ENCODE measurements at regions not wholly inside any gene's neighbourhood (a gene's known extent, or its start where the extent isn't known, plus 50 kb on each side); places are given as distances from the start of the nearest gene placed in this dataset.

- Histone ChIP-seq H3K4me2 (ENCODE audit: low read depth, low read length) (no peak overlapping the region), H3K9ac (ENCODE audit: insufficient read depth, low read depth, low read length) (no peak overlapping the region), H3K36me3 (replicated peaks in 1 of 2; ENCODE audit: control insufficient read depth in 1 of 2, insufficient read depth in 2 of 2, low read length in 2 of 2) (no peaks in the 10 kb centered on the region), H3K9me3 (ENCODE audit: low read length) (no peaks in the 10 kb centered on the region), H2AFZ (ENCODE audit: low read length) (no peak overlapping the region), H3K27me3 (ENCODE audit: control insufficient read depth in 1 of 2, insufficient read depth in 2 of 2, low read length in 2 of 2) (no peaks in the 10 kb centered on the region), H3K4me3 (replicated peaks in 1 of 3; ENCODE audit: insufficient read depth in 1 of 3, low read depth in 2 of 3, low read length in 3 of 3) (no peak overlapping the region), H3K4me1 (ENCODE audit: insufficient read depth, low read length) (no peaks in the 10 kb centered on the region), H4K20me1 (ENCODE audit: insufficient read depth, low read length) (no peaks in the 10 kb centered on the region), H3K79me2 (ENCODE audit: insufficient read depth, low read length) (no peaks in the 10 kb centered on the region), H3K27ac (ENCODE audit: extremely low read length, insufficient read depth, low read length) (no peak overlapping the region)
- CTCF ChIA-PET (ENCODE audit: low intra/inter-chr PET ratio, low total read pairs), result no interaction called here
- in situ Hi-C loops (cut with HindIII; ENCODE audit: extremely low pct_ligation_motif_present, low pct_unique_long_range_greater_than_20kb), result loop anchor here (25.0 kb wide), 1 partner anchor 419 kb away; no protein-coding TSS in a partner anchor
- no peak for FAIRE-seq
- no peak for DNase-seq (ENCODE audit: low spot score)
- no TSS peak for BruUV-seq (replicated peaks)
- intact Hi-C loops (cut with micrococcal nuclease; ENCODE audit: unreplicated experiment), result no loop called here
- POLR2A ChIA-PET, result no interaction called here
- WGBS (ENCODE audit: low lambda C conversion rate), result 30% methylated on average over 3 of the region's 3 CpGs
- no peak for ATAC-seq
- no peak for TF ChIP-seq ZBTB1 (CRISPR knock-in tag; IDR thresholded peaks at IDR 0.05; ENCODE audit: borderline replicate concordance)
- no peak for TF ChIP-seq MIER2 (CRISPR knock-in tag; IDR thresholded peaks at IDR 0.05)
- no peak for TF ChIP-seq ZIK1 (CRISPR knock-in tag; IDR thresholded peaks at IDR 0.05; ENCODE audit: borderline replicate concordance, low read depth)
- TF ChIP-seq ZBTB33 (CRISPR knock-in tag; IDR thresholded peaks at IDR 0.05), result no peak
- TF ChIP-seq TCF12 (IDR thresholded peaks at IDR 0.05), result no peak
- no peak for TF ChIP-seq TCF12 (CRISPR knock-in tag; IDR thresholded peaks at IDR 0.05)
- no peak for TF ChIP-seq DMTF1 (CRISPR knock-in tag; IDR thresholded peaks at IDR 0.05)
- no peak for TF ChIP-seq HOXA3 (CRISPR knock-in tag; IDR thresholded peaks at IDR 0.05)
- TF ChIP-seq MEIS2 (CRISPR knock-in tag; IDR thresholded peaks at IDR 0.05), result no peak
- no peak for TF ChIP-seq MLXIP (CRISPR knock-in tag; IDR thresholded peaks at IDR 0.05; ENCODE audit: borderline replicate concordance)
- TF ChIP-seq HNF1A (IDR thresholded peaks at IDR 0.05; ENCODE audit: low read depth), result no peak
- no peak for TF ChIP-seq HNF1A (CRISPR knock-in tag; IDR thresholded peaks at IDR 0.05; ENCODE audit: borderline replicate concordance)
- no peak for TF ChIP-seq CBX5 (CRISPR knock-in tag; IDR thresholded peaks at IDR 0.05; ENCODE audit: borderline replicate concordance)
- TF ChIP-seq RBM39 (IDR thresholded peaks at IDR 0.05; ENCODE audit: low read depth, low read length, poor library complexity, severe bottlenecking), result no peak
These were observed 557.8 kb upstream of the SLC35B3 start for GRCh38 chr6:8993111-8993510.

Data from HepG2 (cell line).